IMR-90 (cell line): ENCODE measurements at regions not wholly inside any gene's neighbourhood (a gene's known extent, or its start where the extent isn't known, plus 50 kb on each side); places are given as distances from the start of the nearest gene placed in this dataset.

Experiments
- ATAC-seq: fragments of 200-7000 bp; cut with Tn5 transposase; 2 replicates; pipeline ENCODE4 v1.9.1; 2020; ENCODE audit warnings: low read depth, mild to moderate bottlenecking, moderate library complexity
- BruUV-seq: library from RNA; stranded (reverse); fragments of 400-500 nt; replicated peaks from 2 replicates; lab custom pipeline; 2021; lab: Mats Ljungman, UMichigan
- CTCF ChIA-PET: fragments of 300-600 bp; formaldehyde crosslinking; extraction: SDS; loops from one replicate; lab custom pipeline; 2021; ENCODE audit warnings: antibody characterized with exemption; lab: Yijun Ruan, JAX
- POLR2A ChIA-PET: fragments of 300-600 bp; sonication (Branson Sonifier 250); formaldehyde crosslinking; loops from one replicate; lab custom pipeline; 2022; ENCODE audit warnings: antibody characterized with exemption; ENCODE audit not compliant: unreplicated experiment; lab: Charles Lee
- DNase-seq: peaks from one replicate; pipeline ENCODE4 v3.0.0; 2013
- H2AFZ ChIP-seq: replicated peaks from 2 replicates; pipeline ENCODE3; 2013; ENCODE audit warnings: low read length, mild to moderate bottlenecking; ENCODE audit not compliant: poor library complexity
- H2AK5ac ChIP-seq: 2 replicates; pipeline ENCODE4 v1.6.1; 2013; ENCODE audit warnings: low read depth, low read length, inconsistent platforms
- H2AK9ac ChIP-seq: replicated peaks from 2 replicates; pipeline ENCODE3; 2013; ENCODE audit warnings: mild to moderate bottlenecking, low read depth, low read length, moderate library complexity; ENCODE audit not compliant: poor library complexity
- H2BK120ac ChIP-seq: 2 replicates; pipeline ENCODE4 v1.6.1; 2013; ENCODE audit warnings: low read depth, low read length, inconsistent platforms
- H2BK15ac ChIP-seq: 3 replicates; pipeline ENCODE4 v1.6.1; 2013; ENCODE audit warnings: low read depth, low read length, inconsistent platforms
- H2BK20ac ChIP-seq: 2 replicates; pipeline ENCODE4 v1.6.1; 2013; ENCODE audit warnings: low read depth, mild to moderate bottlenecking, inconsistent platforms, low read length, moderate library complexity
- H2BK5ac ChIP-seq: 2 replicates; pipeline ENCODE4 v1.6.1; 2013; ENCODE audit warnings: mild to moderate bottlenecking, low read depth, low read length, inconsistent platforms; ENCODE audit not compliant: poor library complexity, severe bottlenecking
- H3K14ac ChIP-seq: replicated peaks from 2 replicates; pipeline ENCODE4 v1.6.1; 2013; ENCODE audit warnings: low read depth, low read length, inconsistent platforms
- H3K18ac ChIP-seq: 2 replicates; pipeline ENCODE4 v1.6.1; 2013; ENCODE audit warnings: low read depth, low read length, control low read depth
- H3K23ac ChIP-seq: 2 replicates; pipeline ENCODE4 v1.6.1; 2013; ENCODE audit warnings: low read depth, low read length, inconsistent platforms
- H3K27ac ChIP-seq: 2 replicates; pipeline ENCODE4 v1.5.1; 2013; ENCODE audit warnings: mild to moderate bottlenecking, control low read depth, low read length; ENCODE audit not compliant: insufficient read depth
- H3K27me3 ChIP-seq: 2 replicates; pipeline ENCODE4 v1.6.1; 2013; ENCODE audit warnings: low read length; ENCODE audit not compliant: control insufficient read depth, insufficient read depth
- H3K36me3 ChIP-seq: 2 replicates; pipeline ENCODE4 v1.6.1; 2013; ENCODE audit warnings: low read length, mixed read lengths; ENCODE audit not compliant: control insufficient read depth, insufficient read depth
- H3K4ac ChIP-seq: 2 replicates; pipeline ENCODE4 v1.6.1; 2013; ENCODE audit warnings: low read depth, low read length, inconsistent platforms
- H3K4me1 ChIP-seq: 2 replicates; pipeline ENCODE4 v1.6.1; 2013; ENCODE audit warnings: low read length, mixed read lengths; ENCODE audit not compliant: control insufficient read depth, insufficient read depth
- H3K4me2 ChIP-seq: 2 replicates; pipeline ENCODE4 v1.6.1; 2013; ENCODE audit warnings: low read depth, mild to moderate bottlenecking, control low read depth, low read length, moderate library complexity
- H3K4me3 ChIP-seq: 2 replicates; pipeline ENCODE4 v1.5.1; 2013; ENCODE audit warnings: low read depth, mild to moderate bottlenecking, control low read depth, low read length, moderate library complexity; ENCODE audit not compliant: insufficient read depth
- H3K56ac ChIP-seq: 2 replicates; pipeline ENCODE4 v1.6.1; 2013; ENCODE audit warnings: low read length, inconsistent platforms; ENCODE audit not compliant: insufficient read depth; ENCODE audit errors: extremely low read depth
- H3K79me1 ChIP-seq, 2 experiments: 2 replicates each; pipeline ENCODE4 v1.6.1; 2013; ENCODE audit warnings: low read length in 2 of 2, inconsistent platforms in 1 of 2, low read depth in 1 of 2
- H3K9ac ChIP-seq: 2 replicates; pipeline ENCODE4 v1.6.1; 2013; ENCODE audit warnings: low read depth, low read length, control low read depth
- H3K9me1 ChIP-seq: 2 replicates; pipeline ENCODE4 v1.6.1; 2013; ENCODE audit warnings: low read length, inconsistent platforms; ENCODE audit not compliant: insufficient read depth
- H3K9me3 ChIP-seq: 2 replicates; pipeline ENCODE4 v1.6.1; 2013; ENCODE audit warnings: low read length; ENCODE audit not compliant: control insufficient read depth, insufficient read depth
- H4K20me1 ChIP-seq: 2 replicates; pipeline ENCODE4 v1.6.1; 2013; ENCODE audit warnings: low read length, inconsistent platforms; ENCODE audit not compliant: insufficient read depth
- H4K5ac ChIP-seq: 2 replicates; pipeline ENCODE4 v1.6.1; 2013; ENCODE audit warnings: mild to moderate bottlenecking, low read depth, low read length, control low read depth
- H4K8ac ChIP-seq, 2 experiments: 2 replicates each; pipeline ENCODE4 v1.6.1; 2013; ENCODE audit warnings: low read depth in 2 of 2, low read length in 2 of 2, control low read depth in 1 of 2, inconsistent platforms in 1 of 2
- H4K91ac ChIP-seq: 2 replicates; pipeline ENCODE4 v1.6.1; 2013; ENCODE audit warnings: low read depth, low read length, inconsistent platforms; ENCODE audit not compliant: insufficient read depth
- RFX5 ChIP-seq: IDR thresholded peaks from 2 replicates; pipeline ENCODE4 v1.8.0; 2012; ENCODE audit warnings: low read depth, mild to moderate bottlenecking, low read length, moderate library complexity
- WGBS, 2 experiments: methylation state at CpG; one replicate each; pipeline versions ENCODE4 v1.1.5 to v1.1.7; 2013; ENCODE audit warnings: missing lambda C conversion rate in 2 of 2; ENCODE audit not compliant: insufficient read length in 1 of 2; ENCODE audit errors: extremely low coverage in 2 of 2; 5-methylcytosine and 5-hydroxymethylcytosine counted together
- dilution Hi-C: fragments of 300-500 bp; cut with HindIII; formaldehyde crosslinking; loops from one replicate; pipeline ENCODE4 v1.14.3; 2018; ENCODE audit warnings: low sequenced_read_pairs; ENCODE audit not compliant: unreplicated experiment
- in situ Hi-C: fragments of 300-500 bp; cut with MboI; formaldehyde crosslinking; loops from 3 replicates; pipeline ENCODE4 v1.14.3; 2019; ENCODE audit warnings: low sequenced_read_pairs, inconsistent platforms, mixed read lengths
- intact Hi-C: fragments of 100-400 bp; cut with micrococcal nuclease; formaldehyde crosslinking; loops from 2 replicates; pipeline ENCODE4 v1.10.0; 2022
- TF ChIP-seq, protein P1 (sequence below): conservative IDR thresholded peaks from 2 replicates; pipeline ENCODE4 v1.5.1; 2012; ENCODE audit warnings: mild to moderate bottlenecking, low read depth, low read length, improper control_type of control experiment

DNA sequence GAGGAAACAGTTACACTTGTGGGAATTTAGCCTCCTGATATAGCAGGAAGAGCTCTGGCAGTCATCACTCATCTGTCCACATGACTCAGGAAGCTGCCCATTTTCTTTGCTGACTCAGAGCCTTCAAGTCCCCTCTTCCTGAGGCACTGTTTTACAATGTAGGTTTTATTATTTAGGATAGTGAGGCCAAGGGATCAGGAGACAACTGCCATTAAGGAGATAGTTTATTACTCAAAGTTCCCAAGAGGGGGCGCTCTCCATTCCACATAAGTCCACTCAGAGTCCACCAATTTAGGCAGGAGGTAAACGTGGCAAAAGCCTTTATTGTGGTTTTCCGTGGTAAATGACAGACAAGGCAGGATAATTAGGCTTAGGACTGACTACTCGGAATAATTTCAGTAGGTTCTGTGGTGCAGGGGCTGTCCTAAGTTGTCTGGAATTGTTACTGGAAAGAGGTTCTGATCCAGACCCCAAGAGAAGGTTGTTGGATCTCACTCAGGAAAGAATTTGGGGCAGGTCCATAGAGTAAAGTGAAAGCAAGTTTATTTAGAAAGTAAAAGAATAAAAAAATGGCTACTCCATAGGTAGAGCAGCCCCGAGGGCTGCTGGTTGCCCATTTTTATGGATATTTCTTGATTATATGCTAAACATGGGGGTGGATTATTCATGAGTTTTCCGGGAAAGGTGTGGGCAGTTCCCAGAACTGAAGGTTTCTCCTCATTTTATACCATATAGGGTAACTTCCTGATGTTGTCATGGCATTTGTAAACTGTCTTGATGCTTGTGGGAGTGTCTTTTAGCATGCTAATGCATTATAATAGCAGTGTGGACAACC, 96.0 kb upstream of the RAB40AL start:
- TF ChIP-seq, protein P1, sequence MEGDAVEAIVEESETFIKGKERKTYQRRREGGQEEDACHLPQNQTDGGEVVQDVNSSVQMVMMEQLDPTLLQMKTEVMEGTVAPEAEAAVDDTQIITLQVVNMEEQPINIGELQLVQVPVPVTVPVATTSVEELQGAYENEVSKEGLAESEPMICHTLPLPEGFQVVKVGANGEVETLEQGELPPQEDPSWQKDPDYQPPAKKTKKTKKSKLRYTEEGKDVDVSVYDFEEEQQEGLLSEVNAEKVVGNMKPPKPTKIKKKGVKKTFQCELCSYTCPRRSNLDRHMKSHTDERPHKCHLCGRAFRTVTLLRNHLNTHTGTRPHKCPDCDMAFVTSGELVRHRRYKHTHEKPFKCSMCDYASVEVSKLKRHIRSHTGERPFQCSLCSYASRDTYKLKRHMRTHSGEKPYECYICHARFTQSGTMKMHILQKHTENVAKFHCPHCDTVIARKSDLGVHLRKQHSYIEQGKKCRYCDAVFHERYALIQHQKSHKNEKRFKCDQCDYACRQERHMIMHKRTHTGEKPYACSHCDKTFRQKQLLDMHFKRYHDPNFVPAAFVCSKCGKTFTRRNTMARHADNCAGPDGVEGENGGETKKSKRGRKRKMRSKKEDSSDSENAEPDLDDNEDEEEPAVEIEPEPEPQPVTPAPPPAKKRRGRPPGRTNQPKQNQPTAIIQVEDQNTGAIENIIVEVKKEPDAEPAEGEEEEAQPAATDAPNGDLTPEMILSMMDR, result 0 out of 2 replicates have a peak, but pooled peaks have one; percentile 9
- TF ChIP-seq RFX5, result no peak
- H2BK120ac ChIP-seq, result no peak overlapping the region
- no peak overlapping the region for H3K56ac ChIP-seq
- H4K20me1 ChIP-seq, result no peaks in the 10 kb centered on the region
- no peak overlapping the region for H2BK5ac ChIP-seq
- H3K14ac ChIP-seq, result no peak overlapping the region
- 70% methylated on average over 3 of the region's 6 CpGs; no CpG with 5 or more reads in 1 of the 2 experiments for WGBS, 2 experiments
- H2BK15ac ChIP-seq, result no peak overlapping the region
- in situ Hi-C loops (no loop called here), intact Hi-C loops (no loop called here), dilution Hi-C loops (no loop called here)
- no peak overlapping the region for H2AK9ac ChIP-seq
- no peaks in the 10 kb centered on the region for H3K9me3 ChIP-seq
- no peak overlapping the region for H4K91ac ChIP-seq
- no peak overlapping the region for H4K8ac ChIP-seq
- H3K4ac ChIP-seq, result no peak overlapping the region
- no peak overlapping the region for H2AFZ ChIP-seq
- no peak overlapping the region for H2BK20ac ChIP-seq
- no peak overlapping the region for H3K18ac ChIP-seq
- no peaks in the 10 kb centered on the region for H3K79me1 ChIP-seq
- no TSS peak for BruUV-seq
- H3K27me3 ChIP-seq, result no peaks in the 10 kb centered on the region; the same call in 1 of the 2 replicates
- ChIA-PET POLR2A (no interaction called here), CTCF (no interaction called here)
- ATAC-seq, result no peak
- no peaks in the 10 kb centered on the region for H3K9me1 ChIP-seq
- H3K23ac ChIP-seq, result no peak overlapping the region
- H2AK5ac ChIP-seq, result no peak overlapping the region
- H3K9ac ChIP-seq, result no peak overlapping the region
- H4K5ac ChIP-seq, result no peak overlapping the region
- H3K27ac ChIP-seq, result no peak overlapping the region
- no peaks in the 10 kb centered on the region for H3K36me3 ChIP-seq
- H3K4me2 ChIP-seq, result no peak overlapping the region
- H3K4me1 ChIP-seq, result no peaks in the 10 kb centered on the region
- H3K4me3 ChIP-seq, result no peak overlapping the region
- DNase-seq, result peak; percentile 34
